GM12878 (cell line): ENCODE measurements at regions not wholly inside any gene's neighbourhood (a gene's known extent, or its start where the extent isn't known, plus 50 kb on each side); places are given as distances from the start of the nearest gene placed in this dataset.
A peak's percentile ranks its signal among the peaks of the same experiment; 100 is the strongest.

Source experiments
- ASH2L ChIP-seq: fragments of 300-600, 200-600 bp; sonication (generic); IDR thresholded peaks from 2 replicates; pipeline ENCODE4 v1.6.1; 2017; ENCODE audit warnings: low read depth, mild to moderate bottlenecking, borderline replicate concordance
- JUNB ChIP-seq: IDR thresholded peaks from 2 replicates; pipeline ENCODE4 v1.6.1; 2016; ENCODE audit warnings: antibody characterized with exemption, mild to moderate bottlenecking
- MXI1 ChIP-seq: fragments of 150-350 bp; IDR thresholded peaks from 2 replicates; pipeline ENCODE4 v1.6.1; 2011; ENCODE audit warnings: low read depth, mild to moderate bottlenecking, inconsistent platforms, low read length, improper control_type of control experiment
- POLR2AphosphoS2 ChIP-seq: IDR thresholded peaks from 2 replicates; pipeline ENCODE4 v1.6.1; 2011; ENCODE audit warnings: low read depth, mild to moderate bottlenecking, low read length, improper control_type of control experiment, moderate library complexity
- RUNX3 ChIP-seq: IDR thresholded peaks from 2 replicates; pipeline ENCODE4 v1.6.1; 2012; ENCODE audit warnings: low read length, inconsistent platforms
- SIX5 ChIP-seq: IDR thresholded peaks from 2 replicates; pipeline ENCODE4 v1.6.1; 2011; ENCODE audit warnings: mild to moderate bottlenecking, low read depth, low read length, moderate library complexity; ENCODE audit not compliant: severe bottlenecking
- SREBF1 ChIP-seq: IDR thresholded peaks from 2 replicates; pipeline ENCODE4 v1.6.1; 2012; ENCODE audit warnings: mild to moderate bottlenecking, low read length
- TBL1XR1 ChIP-seq: IDR thresholded peaks from 2 replicates; pipeline ENCODE4 v1.6.1; 2012; ENCODE audit warnings: low read depth, low read length, improper control_type of control experiment
- TCF7 ChIP-seq: IDR thresholded peaks from 2 replicates; pipeline ENCODE4 v1.6.1; 2014; ENCODE audit warnings: antibody characterized with exemption, borderline replicate concordance
- ZNF24 ChIP-seq: fragments of 450-650 bp; IDR thresholded peaks from 2 replicates; pipeline ENCODE4 v1.6.1; 2017; ENCODE audit warnings: antibody characterized with exemption, mild to moderate bottlenecking
- ZNF274 ChIP-seq: IDR thresholded peaks from one replicate; pipeline ENCODE4 v1.8.0; 2011; ENCODE audit not compliant: insufficient read length, insufficient read depth
- TF ChIP-seq, protein P1 (sequence below), 3 experiments: IDR thresholded peaks in 2 of 3; conservative IDR thresholded peaks in 1 of 3; 2 replicates each; pipeline ENCODE4 v1.5.1; 2011; ENCODE audit warnings: low read depth in 3 of 3, low read length in 3 of 3, mild to moderate bottlenecking in 3 of 3, control low read depth in 2 of 3, moderate library complexity in 2 of 3, inconsistent platforms in 1 of 3, mixed read lengths in 1 of 3; ENCODE audit not compliant: control insufficient read depth in 2 of 3, insufficient read depth in 1 of 3; ENCODE audit errors: extremely low read depth in 1 of 3
- TF ChIP-seq, protein P2 (sequence below): fragments of 450-650 bp; IDR thresholded peaks from 2 replicates; pipeline ENCODE4 v1.6.1; 2017; ENCODE audit warnings: mild to moderate bottlenecking, moderate library complexity
- TF ChIP-seq, protein P3 (sequence below): fragments of 450-650 bp; formaldehyde crosslinking; IDR thresholded peaks from 2 replicates; pipeline ENCODE4 v1.4.0; 2022; ENCODE audit warnings: mild to moderate bottlenecking, moderate library complexity
- TF ChIP-seq, protein P4 (sequence below): IDR thresholded peaks from 2 replicates; pipeline ENCODE4 v1.6.1; 2012; ENCODE audit warnings: mild to moderate bottlenecking, low read depth, low read length
- TF ChIP-seq, protein P5 (sequence below): IDR thresholded peaks from 2 replicates; pipeline ENCODE4 v1.6.1; 2012; ENCODE audit warnings: low read length, inconsistent platforms

DNA sequence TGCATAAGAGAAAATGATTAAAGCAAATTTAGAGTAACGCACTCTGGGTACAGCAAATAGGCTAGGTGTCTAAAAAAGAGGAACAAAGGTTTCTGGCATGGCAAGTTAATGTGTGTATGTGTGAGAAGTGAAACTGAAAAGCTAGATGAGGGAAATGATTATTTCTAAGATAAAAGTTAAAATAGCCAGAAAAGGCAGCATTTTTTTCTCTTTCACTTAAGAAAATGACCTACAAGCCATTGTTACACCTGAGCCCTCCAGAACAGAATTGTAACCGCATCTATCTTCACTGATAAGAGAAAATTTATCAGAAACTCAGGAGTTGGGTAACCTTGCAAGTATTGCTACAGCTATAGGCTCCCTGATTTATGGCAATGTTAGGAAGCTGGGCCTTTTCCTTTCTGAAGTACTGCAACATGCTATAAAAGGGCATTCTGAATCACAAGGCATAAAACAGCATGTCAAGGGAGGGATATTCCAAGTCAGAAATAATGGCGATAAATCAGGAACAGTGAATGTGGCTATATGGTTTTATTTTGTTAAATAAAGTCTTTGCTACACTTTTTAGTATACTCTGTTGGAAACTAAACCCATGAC lies 395.3 kb downstream of the TBC1D32 start (continued):
- TF ChIP-seq, protein P1, sequence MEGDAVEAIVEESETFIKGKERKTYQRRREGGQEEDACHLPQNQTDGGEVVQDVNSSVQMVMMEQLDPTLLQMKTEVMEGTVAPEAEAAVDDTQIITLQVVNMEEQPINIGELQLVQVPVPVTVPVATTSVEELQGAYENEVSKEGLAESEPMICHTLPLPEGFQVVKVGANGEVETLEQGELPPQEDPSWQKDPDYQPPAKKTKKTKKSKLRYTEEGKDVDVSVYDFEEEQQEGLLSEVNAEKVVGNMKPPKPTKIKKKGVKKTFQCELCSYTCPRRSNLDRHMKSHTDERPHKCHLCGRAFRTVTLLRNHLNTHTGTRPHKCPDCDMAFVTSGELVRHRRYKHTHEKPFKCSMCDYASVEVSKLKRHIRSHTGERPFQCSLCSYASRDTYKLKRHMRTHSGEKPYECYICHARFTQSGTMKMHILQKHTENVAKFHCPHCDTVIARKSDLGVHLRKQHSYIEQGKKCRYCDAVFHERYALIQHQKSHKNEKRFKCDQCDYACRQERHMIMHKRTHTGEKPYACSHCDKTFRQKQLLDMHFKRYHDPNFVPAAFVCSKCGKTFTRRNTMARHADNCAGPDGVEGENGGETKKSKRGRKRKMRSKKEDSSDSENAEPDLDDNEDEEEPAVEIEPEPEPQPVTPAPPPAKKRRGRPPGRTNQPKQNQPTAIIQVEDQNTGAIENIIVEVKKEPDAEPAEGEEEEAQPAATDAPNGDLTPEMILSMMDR (IDR thresholded peaks at IDR 0.05 in 2 of 3, conservative IDR thresholded peaks at IDR 0.05 in 1 of 3; ENCODE audit: control insufficient read depth in 2 of 3, extremely low read depth in 1 of 3, insufficient read depth in 1 of 3, low read depth in 3 of 3, low read length in 3 of 3): no peak
- TF ChIP-seq, protein P2, sequence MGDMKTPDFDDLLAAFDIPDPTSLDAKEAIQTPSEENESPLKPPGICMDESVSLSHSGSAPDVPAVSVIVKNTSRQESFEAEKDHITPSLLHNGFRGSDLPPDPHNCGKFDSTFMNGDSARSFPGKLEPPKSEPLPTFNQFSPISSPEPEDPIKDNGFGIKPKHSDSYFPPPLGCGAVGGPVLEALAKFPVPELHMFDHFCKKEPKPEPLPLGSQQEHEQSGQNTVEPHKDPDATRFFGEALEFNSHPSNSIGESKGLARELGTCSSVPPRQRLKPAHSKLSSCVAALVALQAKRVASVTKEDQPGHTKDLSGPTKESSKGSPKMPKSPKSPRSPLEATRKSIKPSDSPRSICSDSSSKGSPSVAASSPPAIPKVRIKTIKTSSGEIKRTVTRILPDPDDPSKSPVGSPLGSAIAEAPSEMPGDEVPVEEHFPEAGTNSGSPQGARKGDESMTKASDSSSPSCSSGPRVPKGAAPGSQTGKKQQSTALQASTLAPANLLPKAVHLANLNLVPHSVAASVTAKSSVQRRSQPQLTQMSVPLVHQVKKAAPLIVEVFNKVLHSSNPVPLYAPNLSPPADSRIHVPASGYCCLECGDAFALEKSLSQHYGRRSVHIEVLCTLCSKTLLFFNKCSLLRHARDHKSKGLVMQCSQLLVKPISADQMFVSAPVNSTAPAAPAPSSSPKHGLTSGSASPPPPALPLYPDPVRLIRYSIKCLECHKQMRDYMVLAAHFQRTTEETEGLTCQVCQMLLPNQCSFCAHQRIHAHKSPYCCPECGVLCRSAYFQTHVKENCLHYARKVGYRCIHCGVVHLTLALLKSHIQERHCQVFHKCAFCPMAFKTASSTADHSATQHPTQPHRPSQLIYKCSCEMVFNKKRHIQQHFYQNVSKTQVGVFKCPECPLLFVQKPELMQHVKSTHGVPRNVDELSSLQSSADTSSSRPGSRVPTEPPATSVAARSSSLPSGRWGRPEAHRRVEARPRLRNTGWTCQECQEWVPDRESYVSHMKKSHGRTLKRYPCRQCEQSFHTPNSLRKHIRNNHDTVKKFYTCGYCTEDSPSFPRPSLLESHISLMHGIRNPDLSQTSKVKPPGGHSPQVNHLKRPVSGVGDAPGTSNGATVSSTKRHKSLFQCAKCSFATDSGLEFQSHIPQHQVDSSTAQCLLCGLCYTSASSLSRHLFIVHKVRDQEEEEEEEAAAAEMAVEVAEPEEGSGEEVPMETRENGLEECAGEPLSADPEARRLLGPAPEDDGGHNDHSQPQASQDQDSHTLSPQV: no peak
- TF ChIP-seq, protein P3, sequence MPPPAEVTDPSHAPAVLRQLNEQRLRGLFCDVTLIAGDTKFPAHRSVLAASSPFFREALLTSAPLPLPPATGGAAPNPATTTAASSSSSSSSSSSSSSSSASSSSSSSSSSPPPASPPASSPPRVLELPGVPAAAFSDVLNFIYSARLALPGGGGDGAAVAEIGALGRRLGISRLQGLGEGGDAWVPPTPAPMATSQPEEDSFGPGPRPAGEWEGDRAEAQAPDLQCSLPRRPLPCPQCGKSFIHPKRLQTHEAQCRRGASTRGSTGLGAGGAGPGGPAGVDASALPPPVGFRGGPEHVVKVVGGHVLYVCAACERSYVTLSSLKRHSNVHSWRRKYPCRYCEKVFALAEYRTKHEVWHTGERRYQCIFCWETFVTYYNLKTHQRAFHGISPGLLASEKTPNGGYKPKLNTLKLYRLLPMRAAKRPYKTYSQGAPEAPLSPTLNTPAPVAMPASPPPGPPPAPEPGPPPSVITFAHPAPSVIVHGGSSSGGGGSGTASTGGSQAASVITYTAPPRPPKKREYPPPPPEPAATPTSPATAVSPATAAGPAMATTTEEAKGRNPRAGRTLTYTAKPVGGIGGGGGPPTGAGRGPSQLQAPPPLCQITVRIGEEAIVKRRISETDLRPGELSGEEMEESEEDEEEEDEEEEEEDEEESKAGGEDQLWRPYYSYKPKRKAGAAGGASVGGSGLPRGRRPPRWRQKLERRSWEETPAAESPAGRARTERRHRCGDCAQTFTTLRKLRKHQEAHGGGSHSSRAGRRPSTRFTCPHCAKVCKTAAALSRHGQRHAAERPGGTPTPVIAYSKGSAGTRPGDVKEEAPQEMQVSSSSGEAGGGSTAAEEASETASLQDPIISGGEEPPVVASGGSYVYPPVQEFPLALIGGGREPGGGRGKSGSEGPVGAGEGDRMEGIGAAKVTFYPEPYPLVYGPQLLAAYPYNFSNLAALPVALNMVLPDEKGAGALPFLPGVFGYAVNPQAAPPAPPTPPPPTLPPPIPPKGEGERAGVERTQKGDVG (CRISPR knock-in tag): no peak
- TF ChIP-seq ZNF274 (no peak), RUNX3 (peak; percentile 35; the same call in 1 of the 2 replicates), ASH2L (no peak), ZNF24 (peak; percentile 80; the same call in 1 of the 2 replicates), MXI1 (no peak), POLR2AphosphoS2 (no peak), TCF7 (0 out of 2 replicates have a peak, but pooled peaks have one; percentile 22), TBL1XR1 (no peak), JUNB (no peak), SREBF1 (no peak), SIX5 (no peak)
- TF ChIP-seq, protein P4, sequence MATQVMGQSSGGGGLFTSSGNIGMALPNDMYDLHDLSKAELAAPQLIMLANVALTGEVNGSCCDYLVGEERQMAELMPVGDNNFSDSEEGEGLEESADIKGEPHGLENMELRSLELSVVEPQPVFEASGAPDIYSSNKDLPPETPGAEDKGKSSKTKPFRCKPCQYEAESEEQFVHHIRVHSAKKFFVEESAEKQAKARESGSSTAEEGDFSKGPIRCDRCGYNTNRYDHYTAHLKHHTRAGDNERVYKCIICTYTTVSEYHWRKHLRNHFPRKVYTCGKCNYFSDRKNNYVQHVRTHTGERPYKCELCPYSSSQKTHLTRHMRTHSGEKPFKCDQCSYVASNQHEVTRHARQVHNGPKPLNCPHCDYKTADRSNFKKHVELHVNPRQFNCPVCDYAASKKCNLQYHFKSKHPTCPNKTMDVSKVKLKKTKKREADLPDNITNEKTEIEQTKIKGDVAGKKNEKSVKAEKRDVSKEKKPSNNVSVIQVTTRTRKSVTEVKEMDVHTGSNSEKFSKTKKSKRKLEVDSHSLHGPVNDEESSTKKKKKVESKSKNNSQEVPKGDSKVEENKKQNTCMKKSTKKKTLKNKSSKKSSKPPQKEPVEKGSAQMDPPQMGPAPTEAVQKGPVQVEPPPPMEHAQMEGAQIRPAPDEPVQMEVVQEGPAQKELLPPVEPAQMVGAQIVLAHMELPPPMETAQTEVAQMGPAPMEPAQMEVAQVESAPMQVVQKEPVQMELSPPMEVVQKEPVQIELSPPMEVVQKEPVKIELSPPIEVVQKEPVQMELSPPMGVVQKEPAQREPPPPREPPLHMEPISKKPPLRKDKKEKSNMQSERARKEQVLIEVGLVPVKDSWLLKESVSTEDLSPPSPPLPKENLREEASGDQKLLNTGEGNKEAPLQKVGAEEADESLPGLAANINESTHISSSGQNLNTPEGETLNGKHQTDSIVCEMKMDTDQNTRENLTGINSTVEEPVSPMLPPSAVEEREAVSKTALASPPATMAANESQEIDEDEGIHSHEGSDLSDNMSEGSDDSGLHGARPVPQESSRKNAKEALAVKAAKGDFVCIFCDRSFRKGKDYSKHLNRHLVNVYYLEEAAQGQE: no peak
- TF ChIP-seq, protein P5, sequence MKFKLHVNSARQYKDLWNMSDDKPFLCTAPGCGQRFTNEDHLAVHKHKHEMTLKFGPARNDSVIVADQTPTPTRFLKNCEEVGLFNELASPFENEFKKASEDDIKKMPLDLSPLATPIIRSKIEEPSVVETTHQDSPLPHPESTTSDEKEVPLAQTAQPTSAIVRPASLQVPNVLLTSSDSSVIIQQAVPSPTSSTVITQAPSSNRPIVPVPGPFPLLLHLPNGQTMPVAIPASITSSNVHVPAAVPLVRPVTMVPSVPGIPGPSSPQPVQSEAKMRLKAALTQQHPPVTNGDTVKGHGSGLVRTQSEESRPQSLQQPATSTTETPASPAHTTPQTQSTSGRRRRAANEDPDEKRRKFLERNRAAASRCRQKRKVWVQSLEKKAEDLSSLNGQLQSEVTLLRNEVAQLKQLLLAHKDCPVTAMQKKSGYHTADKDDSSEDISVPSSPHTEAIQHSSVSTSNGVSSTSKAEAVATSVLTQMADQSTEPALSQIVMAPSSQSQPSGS: no peak
